CD4-positive, alpha-beta T cell treated with Interferon alpha-2 for 1 hour (primary cell): ENCODE measurements at regions not wholly inside any gene's neighbourhood (a gene's known extent, or its start where the extent isn't known, plus 50 kb on each side); places are given as distances from the start of the nearest gene placed in this dataset.
"Not testable (repeated sequence)": the region's sequence is repeated elsewhere in the genome, so short reads cannot be mapped to it uniquely, and the experiment has no call there.

Source experiments
- DNase-seq, 2 donors: peaks; one replicate each; pipeline ENCODE4 v3.0.0-alpha.2; 2020 to 2022

DNA sequence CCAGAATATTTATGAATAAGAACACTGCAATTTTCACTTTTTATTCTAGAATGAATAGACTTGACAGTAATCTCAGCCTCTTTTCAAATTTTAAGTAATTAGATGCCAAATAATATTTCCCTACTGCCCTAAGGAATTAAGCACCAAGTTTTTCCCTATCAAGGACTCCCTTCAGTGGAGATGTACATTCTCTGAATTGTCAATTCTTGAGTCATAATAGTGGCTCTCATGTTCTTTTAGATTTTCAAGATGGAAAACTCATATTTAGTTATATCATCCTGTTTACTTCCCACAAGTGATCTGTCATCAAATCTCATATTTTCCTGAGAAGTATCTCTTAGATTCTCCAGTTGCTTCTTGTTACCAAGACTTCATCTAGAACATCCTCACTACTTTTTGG is 1248.9 kb upstream of the CHAC2 start:
- no peak for DNase-seq

DNA sequence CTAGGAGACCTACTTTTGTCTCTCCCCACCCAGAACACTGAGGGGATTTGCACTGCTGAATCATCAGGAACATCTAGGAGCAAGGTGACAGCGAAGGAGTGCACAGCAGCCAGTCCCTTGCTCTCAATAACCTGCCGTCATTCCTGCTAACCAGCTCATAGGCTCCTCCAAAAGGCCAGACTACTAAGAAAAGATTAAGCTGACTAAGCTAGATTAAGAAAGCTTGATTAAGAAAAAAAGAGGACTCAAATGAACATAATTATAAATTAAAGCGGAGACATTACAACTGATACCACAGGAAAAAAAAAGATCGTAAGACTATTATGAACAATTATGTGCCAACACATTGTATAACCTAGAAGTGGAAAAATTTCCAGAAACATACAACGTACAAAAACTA is 1254.8 kb upstream of the CHAC2 start:
- no peak for DNase-seq

DNA sequence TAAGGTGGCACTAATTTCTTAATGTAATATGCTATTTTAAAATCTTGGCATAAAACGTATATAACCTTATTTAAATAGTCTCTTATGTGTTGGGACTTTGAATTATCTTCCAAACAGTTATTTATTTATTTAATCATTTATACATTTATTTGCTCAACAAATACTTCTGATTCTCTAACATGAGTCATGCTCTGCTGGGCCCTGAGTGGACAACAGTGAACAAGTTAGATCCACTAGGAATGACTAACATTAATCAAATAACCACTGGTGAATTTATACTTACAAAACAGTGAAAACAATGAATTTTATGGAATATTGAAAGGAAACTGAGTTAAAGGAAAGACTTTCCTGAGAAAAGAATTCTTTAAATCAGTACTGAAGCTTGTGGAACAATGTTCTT is 1257.2 kb upstream of the CHAC2 start:
- no peak for DNase-seq

DNA sequence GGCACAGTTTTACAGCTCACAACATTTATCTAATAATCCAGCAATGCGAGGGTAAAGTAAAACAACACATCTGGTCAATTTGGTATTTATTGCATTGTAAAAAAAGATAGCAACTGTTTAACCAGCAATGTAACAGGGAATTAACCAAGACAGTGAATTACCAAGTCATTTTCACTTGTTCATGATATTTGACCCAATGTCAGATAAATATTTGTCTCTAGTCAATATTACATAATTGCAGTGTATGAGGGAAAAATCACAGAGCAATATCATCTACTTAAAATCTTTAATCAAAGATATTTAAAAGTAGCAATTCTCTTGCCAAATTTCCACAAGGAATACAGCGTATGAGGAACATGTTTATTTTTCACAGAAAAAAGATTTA is 1265.1 kb upstream of the CHAC2 start:
- no peak for DNase-seq

DNA sequence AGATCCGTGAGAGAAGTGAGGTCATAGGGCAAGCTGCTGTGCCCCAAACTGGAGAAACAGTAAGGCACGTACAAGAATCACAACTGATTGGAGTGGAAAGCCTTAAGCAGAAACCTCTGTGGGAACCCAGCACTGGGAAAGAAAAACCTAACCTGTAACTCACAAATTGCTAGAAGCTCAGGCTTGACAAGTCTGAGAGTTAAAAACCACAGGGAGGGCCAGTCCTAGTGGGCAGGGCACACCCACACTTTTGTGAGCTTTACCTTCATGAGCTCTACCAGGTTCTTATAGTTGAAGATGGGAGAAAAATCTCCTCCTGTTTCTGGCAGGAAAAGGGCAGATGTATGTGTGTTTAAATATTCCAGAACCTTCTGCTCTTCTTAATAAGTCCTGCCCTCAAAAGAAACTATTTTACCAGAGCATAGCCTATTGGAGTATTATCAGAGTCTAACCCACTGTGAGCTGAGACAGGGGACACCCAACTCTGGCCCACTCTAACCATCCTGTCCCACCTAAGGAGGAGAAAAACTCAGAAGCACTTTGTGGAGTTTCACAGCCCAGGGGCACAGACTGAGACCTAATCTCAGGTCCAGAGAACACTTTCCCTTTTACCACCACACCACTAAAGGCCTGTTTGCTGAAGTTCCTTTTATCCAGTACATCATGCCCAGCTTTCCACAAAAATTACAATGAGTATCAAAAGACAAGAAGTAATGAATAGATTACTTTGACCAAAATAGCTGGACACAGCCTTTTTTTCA is 1265.7 kb upstream of the CHAC2 start:
- no peak for DNase-seq

DNA sequence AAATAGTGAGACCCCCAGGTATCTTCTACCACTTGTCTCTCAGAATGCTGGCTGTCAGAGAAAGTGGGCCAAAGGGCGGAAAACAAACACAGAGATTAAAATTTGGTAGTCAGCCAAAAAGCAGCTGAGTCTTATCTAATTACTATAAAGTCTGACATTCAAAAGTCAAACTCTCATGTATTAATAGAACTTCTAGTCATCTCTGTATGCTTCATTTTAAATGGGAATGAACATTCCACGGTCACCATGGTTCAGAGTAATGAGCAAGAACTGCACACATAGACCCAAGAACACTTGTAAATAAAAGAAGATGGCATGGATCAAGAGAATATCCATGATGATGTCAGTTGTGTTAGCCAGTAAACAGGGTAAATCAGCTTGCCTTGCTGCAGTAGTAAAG is 1267.0 kb upstream of the CHAC2 start:
- DNase-seq = no peak

DNA sequence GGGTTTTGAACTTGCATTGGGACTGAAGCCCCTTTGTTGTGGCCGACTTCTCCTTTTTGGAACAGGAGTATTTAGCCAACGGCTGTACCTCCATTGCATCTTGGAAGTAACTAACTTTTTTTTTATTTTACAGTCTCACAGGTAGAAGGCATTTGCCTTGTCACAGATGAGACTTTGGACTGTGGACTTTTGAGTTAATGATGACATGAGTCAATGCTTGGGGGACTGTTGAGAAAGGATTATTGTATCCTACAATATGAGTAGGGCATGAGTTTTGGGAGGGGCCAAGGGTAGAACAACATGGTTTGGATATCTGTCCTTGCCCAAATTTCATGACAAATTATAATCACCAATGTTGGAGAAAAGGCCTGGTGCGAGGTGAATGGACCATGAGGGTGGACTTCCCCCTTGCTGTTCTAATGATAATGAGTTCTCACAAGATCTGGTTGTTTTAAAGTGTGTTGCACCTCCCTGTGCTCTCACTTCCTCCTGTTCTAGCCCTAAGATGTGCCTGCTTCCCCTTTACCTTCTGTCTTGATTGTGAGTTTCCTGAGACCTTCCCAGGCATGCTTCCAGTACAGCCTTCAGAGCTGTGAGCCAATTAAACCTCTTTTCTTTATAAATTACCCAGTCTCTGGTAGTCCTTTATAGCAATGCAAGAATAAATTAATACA is 1269.4 kb upstream of the CHAC2 start:
- DNase-seq = no peak

DNA sequence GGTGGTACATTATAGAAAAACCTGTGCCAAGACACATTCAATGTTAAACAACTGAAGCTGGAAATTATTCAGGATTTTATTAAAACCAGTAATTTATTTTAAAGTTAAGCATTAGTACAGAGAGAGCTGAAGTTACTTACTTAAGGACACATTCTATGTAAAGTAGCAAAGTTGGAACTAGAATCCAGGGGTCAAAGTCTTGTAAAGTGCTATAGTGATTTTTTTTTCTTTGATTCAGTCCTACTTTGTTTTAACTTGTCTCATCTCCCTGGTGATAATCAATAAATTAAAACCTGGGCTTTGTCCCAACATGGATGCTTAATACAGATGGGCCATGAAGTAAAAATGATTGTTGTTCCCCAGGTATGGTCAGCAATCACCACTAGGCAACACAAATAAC is 1271.8 kb upstream of the CHAC2 start:
- DNase-seq = no peak

DNA sequence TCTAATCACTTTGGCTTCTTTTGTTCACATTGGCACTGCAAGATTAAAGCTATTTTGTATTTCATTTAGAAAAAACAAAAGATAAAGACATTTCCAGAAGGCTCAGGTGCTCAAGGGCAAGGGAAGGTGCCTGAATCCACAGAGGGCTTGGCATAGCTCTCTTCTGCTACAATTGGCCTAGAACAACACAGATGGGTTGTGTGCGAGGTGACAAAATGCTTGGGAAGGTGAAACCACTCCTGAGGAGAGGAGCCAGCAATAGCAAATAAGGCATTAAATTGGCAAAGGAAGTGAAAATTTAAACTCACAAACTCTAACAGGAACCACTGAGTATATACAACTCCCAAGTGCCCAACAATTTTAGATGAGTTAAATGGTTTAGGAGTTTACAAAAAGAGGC is 1290.4 kb upstream of the CHAC2 start:
- no peak for DNase-seq

DNA sequence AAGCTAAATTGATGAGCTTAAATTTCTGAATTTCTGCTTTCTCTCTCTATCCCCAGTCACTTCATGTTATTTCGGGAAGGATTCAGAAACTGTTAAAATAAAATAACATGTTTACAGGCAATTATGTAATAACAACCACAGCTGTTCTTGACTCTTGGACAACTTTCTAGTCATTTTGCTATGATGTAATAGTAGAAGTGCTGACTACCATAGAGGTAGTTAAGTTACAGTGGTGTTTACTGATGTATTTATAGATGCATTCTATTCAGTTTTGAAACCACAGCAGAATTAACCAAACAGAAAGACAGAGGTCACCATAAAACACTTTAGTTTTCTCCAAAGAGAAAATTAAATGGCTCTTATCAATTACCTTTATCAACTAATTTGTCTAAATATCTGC is 1292.0 kb upstream of the CHAC2 start:
- DNase-seq = no peak

DNA sequence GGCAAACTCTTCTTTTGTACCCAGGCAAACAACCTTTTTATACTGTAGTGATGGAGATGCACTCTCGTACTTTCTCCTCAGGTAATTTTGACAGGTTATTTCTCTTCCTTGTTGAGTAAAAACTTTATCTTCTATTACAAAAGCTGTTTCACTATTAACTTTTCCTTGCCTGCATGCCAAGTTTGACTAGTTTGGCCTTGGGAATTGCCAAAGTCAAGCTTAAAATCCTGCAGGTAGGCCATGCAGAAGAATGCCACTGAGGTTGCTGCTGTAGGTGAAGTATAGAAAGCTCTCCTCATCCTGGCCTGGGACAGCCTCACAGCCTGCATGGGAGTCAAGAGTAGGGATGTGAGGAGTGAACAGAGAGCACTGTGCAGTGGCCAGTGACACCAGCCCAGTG is 1293.5 kb upstream of the CHAC2 start:
- no peak for DNase-seq

DNA sequence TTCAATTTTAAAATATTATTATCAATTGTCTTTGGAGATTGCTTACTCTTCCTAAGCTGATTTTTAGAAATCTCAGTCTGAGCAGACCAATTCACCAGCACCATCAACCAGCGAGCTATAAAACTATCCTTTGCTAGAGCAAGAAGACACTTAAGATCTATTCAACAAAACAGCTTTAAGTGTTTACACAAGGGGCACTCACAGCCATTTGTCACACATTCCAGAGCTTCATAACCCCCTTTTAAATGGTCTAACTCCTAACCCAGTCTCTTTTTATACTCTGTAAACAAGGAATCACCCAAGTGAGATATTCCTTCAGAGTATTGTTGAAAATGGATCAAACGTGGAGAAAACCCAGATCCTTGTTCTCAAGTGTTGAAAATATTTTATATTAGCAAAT is 1294.1 kb upstream of the CHAC2 start:
- no peak for DNase-seq

DNA sequence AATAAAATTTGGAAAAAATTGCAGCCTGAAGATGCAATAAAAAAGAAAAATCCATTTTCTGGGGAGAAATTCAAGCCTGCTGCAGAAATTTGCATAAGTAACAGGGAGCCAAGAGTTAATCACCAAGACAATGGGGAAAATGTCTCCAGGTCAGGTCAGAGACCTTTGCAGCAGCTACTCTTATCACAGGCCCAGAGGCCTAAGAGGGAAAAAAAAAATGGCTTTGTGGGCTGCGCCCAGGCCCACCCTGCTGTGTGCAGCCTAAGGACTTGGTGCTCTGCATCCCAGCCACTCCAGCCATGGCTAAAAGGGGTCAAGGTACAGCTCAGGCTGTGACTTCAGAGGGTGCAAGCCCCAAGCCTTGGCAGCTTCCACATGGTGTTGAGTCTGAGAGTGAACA is 1297.1 kb upstream of the CHAC2 start:
- not testable (repeated sequence) for DNase-seq

DNA sequence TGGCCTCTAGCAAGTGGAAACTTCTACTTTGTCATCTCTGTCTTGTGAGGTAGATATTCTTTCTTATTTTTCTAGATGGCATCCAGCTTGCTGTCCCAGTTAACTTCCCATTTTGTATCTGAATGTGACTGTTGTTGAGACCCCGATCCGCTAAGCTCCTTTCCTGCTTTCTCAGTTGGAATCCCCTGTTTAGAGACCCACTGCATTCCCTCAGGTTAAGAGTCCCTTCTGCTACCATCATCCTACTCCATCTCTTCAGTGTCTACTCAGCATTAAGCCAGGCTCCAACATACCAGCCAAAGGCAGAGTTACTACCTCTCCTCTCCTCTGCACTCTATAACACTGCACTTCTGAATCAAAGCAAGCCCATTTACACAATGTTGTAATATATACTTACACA is 1300.4 kb upstream of the CHAC2 start:
- DNase-seq = no peak

DNA sequence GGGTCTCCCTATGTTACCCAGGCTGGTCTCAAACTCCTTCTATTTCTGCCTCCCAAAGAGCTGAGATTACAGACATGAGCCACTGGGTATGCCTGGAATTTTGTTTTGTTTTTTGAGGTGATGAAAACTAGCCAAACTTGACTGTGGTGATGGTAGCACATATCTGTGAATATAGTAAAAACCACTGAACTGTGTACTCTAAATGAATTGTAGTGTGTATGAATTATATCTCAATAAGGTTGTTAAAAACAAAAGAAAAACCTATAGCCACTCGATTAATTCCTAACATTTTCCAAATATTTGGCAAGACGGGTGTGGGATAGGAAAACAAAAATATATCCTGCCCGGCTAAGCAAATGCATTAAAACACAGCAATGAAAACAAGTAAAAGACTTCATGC is 1302.3 kb upstream of the CHAC2 start:
- no peak for DNase-seq

DNA sequence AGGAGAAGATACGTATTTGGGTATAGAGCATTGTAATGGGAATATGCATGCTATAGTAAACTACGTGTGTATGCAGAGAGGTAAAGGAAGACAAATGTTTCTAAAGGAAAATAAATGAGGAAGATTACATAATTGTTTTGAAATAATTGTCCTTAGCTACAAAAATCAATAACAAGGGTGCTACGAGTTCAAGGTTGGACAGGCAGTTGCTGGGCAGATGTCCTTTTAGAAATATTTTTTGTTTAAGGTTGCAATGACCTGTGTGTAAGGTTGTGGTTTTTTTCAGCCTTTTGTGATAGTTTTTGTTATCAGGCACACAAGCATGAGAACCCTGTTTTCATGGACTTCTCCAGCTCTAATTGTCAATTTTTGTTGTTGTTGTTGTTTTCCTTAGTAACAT is 1304.1 kb upstream of the CHAC2 start:
- no peak for DNase-seq

DNA sequence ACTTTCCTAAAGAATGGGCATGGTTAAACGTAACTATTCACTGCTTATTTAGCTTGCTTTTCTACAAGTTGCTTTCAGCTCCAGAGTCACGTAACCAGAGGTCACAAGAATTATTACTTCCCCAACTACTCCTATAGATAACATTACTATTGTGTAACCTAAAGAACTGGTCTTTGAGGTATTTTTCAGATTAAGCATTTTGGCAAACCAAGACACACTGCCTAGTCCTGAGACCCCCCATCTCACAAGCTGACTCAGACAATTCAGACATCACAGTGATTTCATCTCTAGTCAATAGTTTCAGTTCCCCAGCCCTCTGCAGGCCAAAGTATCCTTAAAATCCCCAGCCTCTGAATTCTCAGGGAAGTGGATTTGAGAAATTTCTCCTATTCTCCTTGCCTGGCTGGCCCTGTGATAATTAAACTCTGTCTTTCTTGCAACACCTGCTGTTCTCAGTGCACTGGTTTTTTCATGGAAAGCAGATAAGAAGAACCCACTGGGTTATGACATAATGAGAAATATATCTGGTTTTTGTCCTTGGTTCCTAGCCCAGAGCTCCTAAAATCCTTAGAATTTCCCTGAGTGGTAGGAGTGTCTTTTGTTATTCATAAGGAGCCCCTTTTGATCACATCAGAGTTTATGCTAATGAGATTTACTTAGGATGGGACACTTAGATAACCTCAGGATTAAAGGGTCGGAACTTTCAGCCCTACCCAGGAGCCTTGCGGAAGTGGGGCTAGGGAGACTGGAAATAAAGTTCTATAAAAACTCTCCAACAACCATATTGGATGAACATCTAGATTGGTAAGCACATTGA is 1310.8 kb upstream of the CHAC2 start:
- no peak for DNase-seq

DNA sequence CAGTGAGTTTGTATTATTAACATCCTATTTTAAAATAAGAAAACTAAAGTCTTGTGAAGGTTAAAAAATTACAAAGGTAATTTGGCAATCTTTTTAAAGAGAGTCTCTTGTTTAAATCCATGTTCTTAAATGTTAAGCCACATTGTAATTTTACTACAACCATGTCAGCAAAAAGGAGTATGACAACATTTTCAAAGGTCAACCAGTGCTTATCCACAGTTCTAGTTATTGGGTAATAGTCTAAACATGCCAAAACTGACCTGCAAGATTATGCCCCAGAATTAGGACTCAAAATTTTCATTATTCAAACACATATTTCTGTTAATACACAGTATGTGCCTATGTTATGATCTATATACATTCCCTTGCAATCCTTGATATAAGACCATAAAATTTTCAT is 1312.6 kb upstream of the CHAC2 start:
- DNase-seq = no peak

DNA sequence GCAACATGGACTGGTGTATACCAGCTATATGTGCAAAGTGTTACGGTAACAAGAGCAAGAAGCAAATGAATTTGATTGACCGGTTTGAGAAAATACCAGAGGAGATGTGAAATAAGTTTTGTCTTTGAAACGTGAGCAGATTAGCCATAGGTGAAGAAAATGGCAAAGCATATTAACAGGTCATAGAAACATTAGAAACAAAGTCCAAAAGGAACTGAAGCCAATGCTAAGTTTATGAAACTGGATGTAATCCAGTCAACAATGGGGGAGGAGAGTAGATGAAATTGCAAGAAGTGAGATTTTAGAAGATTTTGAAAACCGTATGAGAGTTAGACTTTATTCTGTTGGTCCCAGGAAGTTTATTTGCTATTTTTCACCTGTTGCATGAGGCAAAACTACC is 1315.4 kb upstream of the CHAC2 start:
- no peak for DNase-seq

DNA sequence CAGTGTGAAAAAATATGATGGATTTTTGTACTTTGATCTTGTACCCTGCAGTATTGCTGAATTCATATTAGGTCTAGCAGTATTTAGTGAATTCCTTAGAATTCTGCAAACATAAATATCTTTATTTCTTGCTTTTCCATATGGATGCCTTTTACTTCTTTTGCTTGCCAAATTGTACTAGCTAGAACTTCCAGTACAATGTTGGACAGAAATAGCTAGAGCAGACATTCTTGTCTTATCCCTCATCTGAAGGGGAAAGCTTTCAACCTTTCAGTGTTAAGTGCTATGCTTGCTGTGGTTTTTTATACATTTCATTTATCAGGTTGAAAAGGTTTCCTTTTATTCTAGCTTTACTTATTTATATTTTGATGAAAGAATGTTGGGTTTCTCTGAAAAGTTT is 1321.9 kb upstream of the CHAC2 start:
- DNase-seq = no peak

DNA sequence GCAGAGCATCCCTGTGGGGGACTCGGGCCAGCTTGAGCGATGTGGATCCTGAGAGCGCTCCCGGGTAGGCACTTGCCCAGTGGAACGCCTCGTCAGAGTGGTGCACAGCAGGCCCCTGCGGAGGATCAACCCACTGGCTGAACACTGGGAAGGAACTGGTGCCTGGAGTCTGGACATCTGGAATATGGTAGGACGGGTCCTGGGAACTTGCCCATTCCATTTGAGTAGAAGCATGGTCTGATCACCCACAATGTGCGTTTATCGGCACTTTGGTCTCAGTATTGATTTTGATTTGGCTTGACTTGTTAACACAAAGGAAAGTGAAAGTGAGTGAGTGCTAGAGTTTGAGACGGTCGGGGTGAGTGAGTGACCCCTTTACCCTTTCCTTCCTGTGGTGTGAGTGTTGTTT is 1336.2 kb upstream of the CHAC2 start:
- no peak for DNase-seq

DNA sequence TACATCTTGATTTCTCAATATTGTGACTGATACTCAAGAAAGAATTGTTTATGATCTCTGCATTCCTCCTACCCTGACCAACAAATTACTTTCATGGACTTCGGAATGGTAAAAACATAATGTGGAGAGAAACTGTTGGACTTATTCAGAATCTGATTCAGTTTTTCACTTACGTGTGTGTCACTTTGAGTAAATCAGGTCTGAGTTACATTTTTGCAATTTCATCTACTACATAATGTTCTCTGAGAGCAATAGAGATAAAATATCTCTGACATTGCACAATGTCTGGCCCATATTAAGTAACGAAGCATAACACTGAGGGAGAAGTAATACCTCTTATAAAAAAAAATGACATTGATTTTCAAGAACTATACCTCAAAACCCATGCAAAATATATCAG is 1337.9 kb upstream of the CHAC2 start:
- DNase-seq = no peak

DNA sequence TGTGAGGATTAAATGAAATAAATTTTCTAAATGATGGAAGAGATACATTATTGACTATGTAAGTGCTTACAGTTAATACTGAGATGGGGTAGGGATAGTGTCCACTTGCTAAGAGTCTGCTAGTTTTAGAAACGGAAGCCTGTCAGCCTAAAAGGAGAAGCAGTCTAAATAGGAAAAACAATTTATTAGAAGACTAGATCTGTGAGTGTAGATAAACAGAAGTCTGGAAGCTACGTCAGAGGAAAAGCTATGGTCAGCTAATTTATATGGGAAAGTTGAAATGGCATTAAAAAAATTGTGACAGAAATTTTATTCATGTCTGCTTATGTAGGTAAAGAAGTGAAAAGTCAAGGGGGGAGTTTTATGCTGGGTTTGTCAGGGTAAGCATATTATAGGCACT is 1338.4 kb upstream of the CHAC2 start:
- no peak for DNase-seq

DNA sequence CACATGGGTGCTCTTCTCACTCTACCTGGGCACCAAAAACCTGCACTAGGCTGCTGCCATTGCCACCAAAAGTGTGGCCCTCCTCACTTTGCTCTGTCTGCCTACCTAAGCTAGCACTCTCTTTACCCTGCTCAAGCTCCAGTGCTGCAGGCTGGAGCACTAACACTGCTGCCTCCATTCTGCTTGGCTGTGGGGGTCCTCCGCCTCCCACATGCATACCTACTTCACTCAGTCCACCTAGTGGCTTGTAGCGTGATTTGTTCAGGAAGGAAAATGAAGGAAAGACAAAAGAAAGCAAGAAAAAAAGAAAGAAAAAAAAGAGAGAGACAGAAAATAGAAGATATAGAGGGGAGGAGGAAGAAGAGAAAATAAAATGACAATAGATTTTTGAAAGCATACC is 1339.4 kb upstream of the CHAC2 start:
- DNase-seq = no peak
